GM23338 (cell line): ENCODE measurements at regions not wholly inside any gene's neighbourhood (a gene's known extent, or its start where the extent isn't known, plus 50 kb on each side); places are given as distances from the start of the nearest gene placed in this dataset.

Experiments
- ATAC-seq: fragments of 200-7000 bp; cut with Tn5 transposase; 3 replicates; pipeline ENCODE4 v1.9.1; 2020
- DNase-seq: peaks from one replicate; pipeline ENCODE4 v3.0.0-alpha.2; 2015; ENCODE audit warnings: low spot score
- H2AFZ ChIP-seq: fragments of 200-600 bp; sonication (generic); 2 replicates; pipeline ENCODE4 v1.8.0; 2016; ENCODE audit warnings: antibody characterized with exemption, mild to moderate bottlenecking, moderate library complexity
- H3F3A ChIP-seq: fragments of 200-600 bp; sonication (generic); replicated peaks from 2 replicates; pipeline ENCODE4 v1.8.0; 2017; ENCODE audit warnings: antibody characterized with exemption, mixed run types, low read depth
- H3K27ac ChIP-seq: fragments of 200-600 bp; sonication (generic); 2 replicates; pipeline ENCODE4 v1.6.1; 2016; ENCODE audit warnings: low read depth
- H3K27me3 ChIP-seq: fragments of 200-600 bp; sonication (generic); 2 replicates; pipeline ENCODE4 v1.8.0; 2016; ENCODE audit warnings: mild to moderate bottlenecking, mixed run types, moderate library complexity; ENCODE audit not compliant: insufficient read depth
- H3K36me3 ChIP-seq: fragments of 200-600 bp; sonication (generic); 2 replicates; pipeline ENCODE4 v1.8.0; 2016; ENCODE audit warnings: mild to moderate bottlenecking; ENCODE audit not compliant: insufficient read depth
- H3K4me1 ChIP-seq: fragments of 200-600 bp; sonication (generic); 2 replicates; pipeline ENCODE4 v1.8.0; 2016; ENCODE audit warnings: mild to moderate bottlenecking, moderate library complexity; ENCODE audit not compliant: insufficient read depth
- H3K4me2 ChIP-seq: fragments of 200-600 bp; sonication (generic); 2 replicates; pipeline ENCODE4 v1.7.1; 2017; ENCODE audit warnings: mixed run types
- H3K4me3 ChIP-seq: fragments of 200-600 bp; sonication (generic); 2 replicates; pipeline ENCODE4 v1.6.1; 2016; ENCODE audit warnings: mixed run types
- H3K79me2 ChIP-seq: fragments of 200-600 bp; sonication (generic); replicated peaks from 2 replicates; pipeline ENCODE4 v1.8.0; 2017; ENCODE audit warnings: mild to moderate bottlenecking; ENCODE audit not compliant: insufficient read depth
- H3K9me2 ChIP-seq: fragments of 200-600 bp; sonication (generic); 2 replicates; pipeline ENCODE4 v1.8.0; 2017; ENCODE audit not compliant: insufficient read depth
- H4K20me1 ChIP-seq: fragments of 200-600 bp; sonication (generic); replicated peaks from 2 replicates; pipeline ENCODE4 v1.8.0; 2017; ENCODE audit warnings: mild to moderate bottlenecking; ENCODE audit not compliant: insufficient read depth
- H3K27ac Mint-ChIP-seq: 2 replicates; pipeline ENCODE4 v1.8.0; 2020; ENCODE audit warnings: inconsistent platforms, mild to moderate bottlenecking, moderate library complexity, mixed read lengths
- H3K27me3 Mint-ChIP-seq: 3 replicates; pipeline ENCODE4 v1.8.0; 2022; ENCODE audit warnings: low read depth, mild to moderate bottlenecking, moderate library complexity, mixed read lengths, inconsistent platforms; ENCODE audit not compliant: insufficient read depth, poor library complexity
- H3K36me3 Mint-ChIP-seq: 3 replicates; pipeline ENCODE4 v1.8.0; 2021; ENCODE audit warnings: low read depth, mild to moderate bottlenecking, inconsistent platforms, moderate library complexity, mixed read lengths
- H3K4me1 Mint-ChIP-seq: 3 replicates; pipeline ENCODE4 v1.8.0; 2020; ENCODE audit warnings: mild to moderate bottlenecking, inconsistent platforms, mixed read lengths
- H3K4me3 Mint-ChIP-seq: 3 replicates; pipeline ENCODE4 v1.8.0; 2021; ENCODE audit warnings: moderate library complexity, mild to moderate bottlenecking, inconsistent platforms, mixed read lengths
- H3K9me3 Mint-ChIP-seq: 3 replicates; pipeline ENCODE4 v1.8.0; 2020; ENCODE audit warnings: moderate library complexity, mild to moderate bottlenecking, inconsistent platforms, mixed read lengths
- CREB1 ChIP-seq: fragments of 250-450 bp; sonication (Bioruptor Pico); IDR thresholded peaks from 2 replicates; pipeline ENCODE4 v1.5.0; 2020; ENCODE audit warnings: low read depth, mild to moderate bottlenecking, moderate library complexity
- EZH2 ChIP-seq: fragments of 200-600 bp; sonication (generic); IDR thresholded peaks from one replicate; pipeline ENCODE4 v1.8.0; 2017; ENCODE audit warnings: antibody characterized with exemption, mild to moderate bottlenecking, low read depth; ENCODE audit not compliant: unreplicated experiment
- EZH2phosphoT487 ChIP-seq: fragments of 200-600 bp; sonication (generic); IDR thresholded peaks from one replicate; pipeline ENCODE4 v1.8.1; 2018; ENCODE audit warnings: antibody characterized with exemption; ENCODE audit not compliant: unreplicated experiment
- JUNB ChIP-seq: IDR thresholded peaks from one replicate; pipeline ENCODE4 v1.6.1; 2016; ENCODE audit warnings: antibody characterized with exemption; ENCODE audit not compliant: unreplicated experiment
- NANOG ChIP-seq: IDR thresholded peaks from 2 replicates; pipeline ENCODE4 v1.6.1; 2016; ENCODE audit warnings: antibody characterized with exemption, borderline replicate concordance
- POLR2AphosphoS5 ChIP-seq: IDR thresholded peaks from 2 replicates; pipeline ENCODE4 v1.6.1; 2016; ENCODE audit warnings: antibody characterized with exemption, low read depth
- STAT1 ChIP-seq: IDR thresholded peaks from one replicate; pipeline ENCODE4 v1.6.1; 2016; ENCODE audit warnings: antibody characterized with exemption; ENCODE audit not compliant: unreplicated experiment
- ZNF114 ChIP-seq: fragments of 250-450 bp; sonication (Bioruptor Pico); IDR thresholded peaks from 2 replicates; pipeline ENCODE4 v1.5.0; 2020; ENCODE audit warnings: mild to moderate bottlenecking, moderate library complexity
- ZNF331 ChIP-seq: fragments of 250-450 bp; sonication (Bioruptor Pico); IDR thresholded peaks from 2 replicates; pipeline ENCODE4 v1.5.0; 2020; ENCODE audit warnings: low read depth, mild to moderate bottlenecking, moderate library complexity
- TF ChIP-seq, protein P1 (sequence below): IDR thresholded peaks from one replicate; pipeline ENCODE4 v1.6.1; 2018; ENCODE audit warnings: antibody characterized with exemption; ENCODE audit not compliant: unreplicated experiment
- TF ChIP-seq, protein P2 (sequence below): fragments of 250-450 bp; sonication (Bioruptor Pico); IDR thresholded peaks from 2 replicates; pipeline ENCODE4 v1.5.0; 2020; ENCODE audit warnings: mild to moderate bottlenecking, moderate library complexity
- TF ChIP-seq, protein P3 (sequence below): IDR thresholded peaks from 2 replicates; pipeline ENCODE4 v1.6.1; 2016; ENCODE audit warnings: antibody characterized with exemption

DNA sequence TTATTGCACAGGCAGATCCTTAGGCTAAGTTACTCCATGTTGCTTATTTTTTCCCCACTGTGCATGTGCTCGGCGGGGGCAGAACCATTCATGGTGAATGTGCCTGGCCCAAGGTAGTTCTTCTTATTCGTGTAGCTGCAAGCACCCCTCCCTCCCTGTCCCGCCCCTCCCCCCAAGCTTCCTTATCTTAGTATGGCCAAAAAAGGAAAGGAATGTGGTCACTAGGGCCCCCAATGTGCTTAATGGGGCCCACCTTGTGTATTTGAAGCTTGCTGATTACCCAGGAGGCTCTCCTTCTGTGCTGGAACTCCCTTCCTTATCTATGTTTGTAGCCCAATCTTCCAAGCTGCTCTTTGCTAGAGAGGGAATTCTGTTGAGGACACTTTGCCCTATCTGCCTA lies 1259.7 kb upstream of the RAG2 start:
- H3K4me3 ChIP-seq, result no peak overlapping the region
- no peaks in the 10 kb centered on the region for H3K79me2 ChIP-seq
- H3F3A ChIP-seq, result no peaks in the 10 kb centered on the region
- H3K4me1 ChIP-seq, result no peaks in the 10 kb centered on the region
- no peaks in the 10 kb centered on the region for H3K27me3 ChIP-seq
- no peak overlapping the region for H3K4me2 ChIP-seq
- DNase-seq, result peak; percentile 1
- H3K27ac ChIP-seq, result no peak overlapping the region
- Mint-ChIP-seq H3K27ac (no peak overlapping the region), H3K27me3 (no peaks in the 10 kb centered on the region), H3K4me1 (peaks cover 19% of the 10 kb centered on the region), H3K9me3 (peaks cover 3% of the 10 kb centered on the region; the same call in 1 of the 3 replicates), H3K36me3 (peaks cover 4% of the 10 kb centered on the region; the same call in 2 of the 3 replicates), H3K4me3 (no peak overlapping the region)
- H4K20me1 ChIP-seq, result no peaks in the 10 kb centered on the region
- TF ChIP-seq EZH2, result no peak
- no peak for TF ChIP-seq CREB1 (CRISPR knock-in tag)
- TF ChIP-seq STAT1, result no peak
- TF ChIP-seq ZNF114 (CRISPR knock-in tag), result no peak
- TF ChIP-seq ZNF331 (CRISPR knock-in tag), result no peak
- TF ChIP-seq POLR2AphosphoS5, result no peak
- TF ChIP-seq, protein P1, sequence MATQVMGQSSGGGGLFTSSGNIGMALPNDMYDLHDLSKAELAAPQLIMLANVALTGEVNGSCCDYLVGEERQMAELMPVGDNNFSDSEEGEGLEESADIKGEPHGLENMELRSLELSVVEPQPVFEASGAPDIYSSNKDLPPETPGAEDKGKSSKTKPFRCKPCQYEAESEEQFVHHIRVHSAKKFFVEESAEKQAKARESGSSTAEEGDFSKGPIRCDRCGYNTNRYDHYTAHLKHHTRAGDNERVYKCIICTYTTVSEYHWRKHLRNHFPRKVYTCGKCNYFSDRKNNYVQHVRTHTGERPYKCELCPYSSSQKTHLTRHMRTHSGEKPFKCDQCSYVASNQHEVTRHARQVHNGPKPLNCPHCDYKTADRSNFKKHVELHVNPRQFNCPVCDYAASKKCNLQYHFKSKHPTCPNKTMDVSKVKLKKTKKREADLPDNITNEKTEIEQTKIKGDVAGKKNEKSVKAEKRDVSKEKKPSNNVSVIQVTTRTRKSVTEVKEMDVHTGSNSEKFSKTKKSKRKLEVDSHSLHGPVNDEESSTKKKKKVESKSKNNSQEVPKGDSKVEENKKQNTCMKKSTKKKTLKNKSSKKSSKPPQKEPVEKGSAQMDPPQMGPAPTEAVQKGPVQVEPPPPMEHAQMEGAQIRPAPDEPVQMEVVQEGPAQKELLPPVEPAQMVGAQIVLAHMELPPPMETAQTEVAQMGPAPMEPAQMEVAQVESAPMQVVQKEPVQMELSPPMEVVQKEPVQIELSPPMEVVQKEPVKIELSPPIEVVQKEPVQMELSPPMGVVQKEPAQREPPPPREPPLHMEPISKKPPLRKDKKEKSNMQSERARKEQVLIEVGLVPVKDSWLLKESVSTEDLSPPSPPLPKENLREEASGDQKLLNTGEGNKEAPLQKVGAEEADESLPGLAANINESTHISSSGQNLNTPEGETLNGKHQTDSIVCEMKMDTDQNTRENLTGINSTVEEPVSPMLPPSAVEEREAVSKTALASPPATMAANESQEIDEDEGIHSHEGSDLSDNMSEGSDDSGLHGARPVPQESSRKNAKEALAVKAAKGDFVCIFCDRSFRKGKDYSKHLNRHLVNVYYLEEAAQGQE, result no peak
- TF ChIP-seq, protein P2, sequence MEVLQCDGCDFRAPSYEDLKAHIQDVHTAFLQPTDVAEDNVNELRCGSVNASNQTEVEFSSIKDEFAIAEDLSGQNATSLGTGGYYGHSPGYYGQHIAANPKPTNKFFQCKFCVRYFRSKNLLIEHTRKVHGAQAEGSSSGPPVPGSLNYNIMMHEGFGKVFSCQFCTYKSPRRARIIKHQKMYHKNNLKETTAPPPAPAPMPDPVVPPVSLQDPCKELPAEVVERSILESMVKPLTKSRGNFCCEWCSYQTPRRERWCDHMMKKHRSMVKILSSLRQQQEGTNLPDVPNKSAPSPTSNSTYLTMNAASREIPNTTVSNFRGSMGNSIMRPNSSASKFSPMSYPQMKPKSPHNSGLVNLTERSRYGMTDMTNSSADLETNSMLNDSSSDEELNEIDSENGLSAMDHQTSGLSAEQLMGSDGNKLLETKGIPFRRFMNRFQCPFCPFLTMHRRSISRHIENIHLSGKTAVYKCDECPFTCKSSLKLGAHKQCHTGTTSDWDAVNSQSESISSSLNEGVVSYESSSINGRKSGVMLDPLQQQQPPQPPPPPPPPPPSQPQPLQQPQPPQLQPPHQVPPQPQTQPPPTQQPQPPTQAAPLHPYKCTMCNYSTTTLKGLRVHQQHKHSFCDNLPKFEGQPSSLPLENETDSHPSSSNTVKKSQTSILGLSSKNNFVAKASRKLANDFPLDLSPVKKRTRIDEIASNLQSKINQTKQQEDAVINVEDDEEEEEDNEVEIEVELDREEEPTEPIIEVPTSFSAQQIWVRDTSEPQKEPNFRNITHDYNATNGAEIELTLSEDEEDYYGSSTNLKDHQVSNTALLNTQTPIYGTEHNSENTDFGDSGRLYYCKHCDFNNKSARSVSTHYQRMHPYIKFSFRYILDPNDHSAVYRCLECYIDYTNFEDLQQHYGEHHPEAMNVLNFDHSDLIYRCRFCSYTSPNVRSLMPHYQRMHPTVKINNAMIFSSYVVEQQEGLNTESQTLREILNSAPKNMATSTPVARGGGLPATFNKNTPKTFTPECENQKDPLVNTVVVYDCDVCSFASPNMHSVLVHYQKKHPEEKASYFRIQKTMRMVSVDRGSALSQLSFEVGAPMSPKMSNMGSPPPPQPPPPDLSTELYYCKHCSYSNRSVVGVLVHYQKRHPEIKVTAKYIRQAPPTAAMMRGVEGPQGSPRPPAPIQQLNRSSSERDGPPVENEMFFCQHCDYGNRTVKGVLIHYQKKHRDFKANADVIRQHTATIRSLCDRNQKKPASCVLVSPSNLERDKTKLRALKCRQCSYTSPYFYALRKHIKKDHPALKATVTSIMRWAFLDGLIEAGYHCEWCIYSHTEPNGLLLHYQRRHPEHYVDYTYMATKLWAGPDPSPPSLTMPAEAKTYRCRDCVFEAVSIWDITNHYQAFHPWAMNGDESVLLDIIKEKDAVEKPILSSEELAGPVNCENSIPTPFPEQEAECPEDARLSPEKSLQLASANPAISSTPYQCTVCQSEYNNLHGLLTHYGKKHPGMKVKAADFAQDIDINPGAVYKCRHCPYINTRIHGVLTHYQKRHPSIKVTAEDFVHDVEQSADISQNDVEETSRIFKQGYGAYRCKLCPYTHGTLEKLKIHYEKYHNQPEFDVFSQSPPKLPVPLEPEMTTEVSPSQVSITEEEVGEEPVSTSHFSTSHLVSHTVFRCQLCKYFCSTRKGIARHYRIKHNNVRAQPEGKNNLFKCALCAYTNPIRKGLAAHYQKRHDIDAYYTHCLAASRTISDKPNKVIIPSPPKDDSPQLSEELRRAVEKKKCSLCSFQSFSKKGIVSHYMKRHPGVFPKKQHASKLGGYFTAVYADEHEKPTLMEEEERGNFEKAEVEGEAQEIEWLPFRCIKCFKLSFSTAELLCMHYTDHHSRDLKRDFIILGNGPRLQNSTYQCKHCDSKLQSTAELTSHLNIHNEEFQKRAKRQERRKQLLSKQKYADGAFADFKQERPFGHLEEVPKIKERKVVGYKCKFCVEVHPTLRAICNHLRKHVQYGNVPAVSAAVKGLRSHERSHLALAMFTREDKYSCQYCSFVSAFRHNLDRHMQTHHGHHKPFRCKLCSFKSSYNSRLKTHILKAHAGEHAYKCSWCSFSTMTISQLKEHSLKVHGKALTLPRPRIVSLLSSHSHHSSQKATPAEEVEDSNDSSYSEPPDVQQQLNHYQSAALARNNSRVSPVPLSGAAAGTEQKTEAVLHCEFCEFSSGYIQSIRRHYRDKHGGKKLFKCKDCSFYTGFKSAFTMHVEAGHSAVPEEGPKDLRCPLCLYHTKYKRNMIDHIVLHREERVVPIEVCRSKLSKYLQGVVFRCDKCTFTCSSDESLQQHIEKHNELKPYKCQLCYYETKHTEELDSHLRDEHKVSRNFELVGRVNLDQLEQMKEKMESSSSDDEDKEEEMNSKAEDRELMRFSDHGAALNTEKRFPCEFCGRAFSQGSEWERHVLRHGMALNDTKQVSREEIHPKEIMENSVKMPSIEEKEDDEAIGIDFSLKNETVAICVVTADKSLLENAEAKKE (CRISPR knock-in tag), result no peak
- no peak for TF ChIP-seq JUNB
- no peak for TF ChIP-seq EZH2phosphoT487
- no peak for TF ChIP-seq NANOG
- TF ChIP-seq, protein P3, sequence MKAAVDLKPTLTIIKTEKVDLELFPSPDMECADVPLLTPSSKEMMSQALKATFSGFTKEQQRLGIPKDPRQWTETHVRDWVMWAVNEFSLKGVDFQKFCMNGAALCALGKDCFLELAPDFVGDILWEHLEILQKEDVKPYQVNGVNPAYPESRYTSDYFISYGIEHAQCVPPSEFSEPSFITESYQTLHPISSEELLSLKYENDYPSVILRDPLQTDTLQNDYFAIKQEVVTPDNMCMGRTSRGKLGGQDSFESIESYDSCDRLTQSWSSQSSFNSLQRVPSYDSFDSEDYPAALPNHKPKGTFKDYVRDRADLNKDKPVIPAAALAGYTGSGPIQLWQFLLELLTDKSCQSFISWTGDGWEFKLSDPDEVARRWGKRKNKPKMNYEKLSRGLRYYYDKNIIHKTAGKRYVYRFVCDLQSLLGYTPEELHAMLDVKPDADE, result no peak
- H3K9me2 ChIP-seq, result 0 out of 2 replicates have a peak, but pooled peaks cover 3% of the 10 kb centered on the region
- H3K36me3 ChIP-seq, result no peaks in the 10 kb centered on the region
- no peak overlapping the region for H2AFZ ChIP-seq
- no peak for ATAC-seq
